Upper lobe of left lung (tissue), 6 donors: ENCODE measurements at regions not wholly inside any gene's neighbourhood (a gene's known extent, or its start where the extent isn't known, plus 50 kb on each side); places are given as distances from the start of the nearest gene placed in this dataset.
A peak's percentile ranks its signal among the peaks of the same experiment; 100 is the strongest.

Source experiments
- ATAC-seq, 2 donors: fragments of 200-7000 bp; cut with Tn5 transposase; one replicate each; pipeline ENCODE4 v1.9.1; 2022; ENCODE audit warnings: mild to moderate bottlenecking in 2 of 2, moderate library complexity in 2 of 2; ENCODE audit not compliant: low FRiP score in 2 of 2
- DNase-seq, 2 donors: peaks; one replicate each; pipeline ENCODE4 v3.0.0-alpha.2; 2019 to 2020
- H3K27ac ChIP-seq, 4 donors: fragments of 200-600 bp; sonication (generic); one replicate each; pipeline ENCODE4 v1.5.1; 2016 to 2019
- H3K27me3 ChIP-seq, 4 donors: fragments of 200-600 bp; sonication (generic); one replicate each; pipeline ENCODE4 v1.5.1; 2017 to 2019
- H3K36me3 ChIP-seq, 4 donors: fragments of 200-600 bp; sonication (generic); one replicate each; pipeline ENCODE4 v1.5.1; 2016 to 2019
- H3K4me1 ChIP-seq, 4 donors: fragments of 200-600 bp; sonication (generic); one replicate each; pipeline ENCODE4 v1.5.1; 2018 to 2019
- H3K4me3 ChIP-seq, 4 donors: fragments of 200-600 bp; sonication (generic); one replicate each; pipeline ENCODE4 v1.5.1; 2017 to 2019; ENCODE audit warnings: mild to moderate bottlenecking in 2 of 4, moderate library complexity in 1 of 4
- H3K9me3 ChIP-seq, 4 donors: fragments of 200-600 bp; sonication (generic); one replicate each; pipeline ENCODE4 v1.5.1; 2018 to 2019
- CTCF ChIP-seq, 6 experiments: fragments of 450-650 bp in 4 of 6; fragments of 200-600 bp in 2 of 6; sonication (generic) in 2 of 6; IDR thresholded peaks; one replicate each; pipeline ENCODE4 v1.5.1; 2016 to 2019; ENCODE audit warnings: antibody characterized with exemption in 6 of 6
- EP300 ChIP-seq, 4 donors: sonication (generic); formaldehyde crosslinking; IDR thresholded peaks; one replicate each; pipeline ENCODE4 v1.5.1; 2017; ENCODE audit warnings: antibody characterized with exemption in 4 of 4, control low read depth in 2 of 4
- POLR2A ChIP-seq, 4 donors: fragments of 450-650 bp; IDR thresholded peaks; one replicate each; pipeline ENCODE4 v1.5.1; 2016 to 2017; ENCODE audit warnings: antibody characterized with exemption in 4 of 4, mild to moderate bottlenecking in 2 of 4
- POLR2AphosphoS5 ChIP-seq, 2 donors: sonication (generic); formaldehyde crosslinking; IDR thresholded peaks; one replicate each; pipeline ENCODE4 v1.5.1; 2017; ENCODE audit warnings: antibody characterized with exemption in 2 of 2
- WGBS, 2 donors: methylation state at CpG; one replicate each; pipeline ENCODE4 v1.1.5; 2017 to 2018; 5-methylcytosine and 5-hydroxymethylcytosine counted together
- donor health status: DM: no; HTN: no; CAD: no; lungs with moderate emphysema.
- donor health status: DM: no; HTN: yes; CAD: no; lungs with severe emphysema.

DNA sequence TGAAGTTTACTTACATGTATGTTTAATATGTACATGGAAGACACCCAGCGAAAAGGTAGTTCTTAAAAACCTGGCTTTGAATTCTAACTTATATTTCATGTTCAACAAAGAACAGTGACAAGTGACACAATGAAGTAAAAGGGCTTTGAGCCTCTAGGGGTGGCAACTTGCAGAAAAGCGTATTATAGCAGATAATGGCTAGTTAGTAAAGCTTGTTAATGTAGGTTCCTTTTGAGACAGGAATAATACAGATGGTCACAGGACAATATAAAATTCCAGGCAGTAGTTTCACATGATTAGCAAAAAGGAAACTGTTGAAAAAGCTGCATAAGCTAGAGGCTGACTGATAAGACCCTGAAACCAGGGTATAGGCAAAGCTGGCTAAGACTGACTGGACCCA lies 132.4 kb upstream of the FTMT start:
- no peak overlapping the region for H3K27ac ChIP-seq
- 82% methylated on average over 2 of the region's 2 CpGs for WGBS, 2 donors
- TF ChIP-seq EP300 (IDR thresholded peaks at IDR 0.05) (no peak), POLR2AphosphoS5 (IDR thresholded peaks at IDR 0.05) (no peak), POLR2A (IDR thresholded peaks at IDR 0.05) (no peak), CTCF (IDR thresholded peaks at IDR 0.05) (no peak)
- no peaks in the 10 kb centered on the region for H3K36me3 ChIP-seq
- no peak for DNase-seq
- no peak for ATAC-seq
- no peaks in the 10 kb centered on the region for H3K9me3 ChIP-seq
- no peak overlapping the region for H3K4me3 ChIP-seq
- H3K4me1 ChIP-seq, result no peaks in the 10 kb centered on the region
- H3K27me3 ChIP-seq, result no peaks in the 10 kb centered on the region

DNA sequence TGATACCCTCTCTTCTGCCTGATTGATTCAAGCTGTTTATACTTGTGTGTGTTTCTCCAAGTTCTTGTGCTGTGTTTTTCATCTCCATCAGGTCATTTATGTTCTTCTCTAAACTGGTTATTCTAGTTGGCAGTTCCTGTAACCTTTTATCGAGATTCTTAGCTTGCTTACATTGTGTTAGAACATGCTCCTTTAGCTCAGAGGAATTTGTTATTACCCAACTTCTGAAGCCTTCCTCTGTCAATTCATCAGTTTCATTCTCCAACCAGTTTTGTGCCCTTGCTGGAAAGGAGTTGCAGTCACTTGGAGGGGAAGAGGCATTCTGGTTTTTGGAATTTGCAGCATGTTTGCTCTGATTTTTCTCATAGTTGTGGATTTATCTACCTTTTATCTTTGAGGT lies 126.2 kb upstream of the FTMT start:
- no peaks in the 10 kb centered on the region for H3K4me1 ChIP-seq
- WGBS, 2 donors, result 21 to 23% methylated on average over 1 of the region's 1 CpG
- H3K27ac ChIP-seq, result peak overlapping the region in 1 of 4 donors; percentile 25
- H3K36me3 ChIP-seq, result no peaks in the 10 kb centered on the region
- no peaks in the 10 kb centered on the region for H3K27me3 ChIP-seq
- TF ChIP-seq POLR2AphosphoS5 (IDR thresholded peaks at IDR 0.05) (no peak), CTCF (IDR thresholded peaks at IDR 0.05) (no peak), EP300 (IDR thresholded peaks at IDR 0.05) (peak in 1 of 4 donors; percentile 76), POLR2A (IDR thresholded peaks at IDR 0.05) (no peak)
- DNase-seq (no peak), ATAC-seq (no peak)
- H3K4me3 ChIP-seq, result no peak overlapping the region
- no peaks in the 10 kb centered on the region for H3K9me3 ChIP-seq

- TF ChIP-seq POLR2AphosphoS5 (IDR thresholded peaks at IDR 0.05), result no peak
- TF ChIP-seq POLR2A (IDR thresholded peaks at IDR 0.05), result no peak
- no peak for TF ChIP-seq CTCF (IDR thresholded peaks at IDR 0.05)
- TF ChIP-seq EP300 (IDR thresholded peaks at IDR 0.05), result no peak
- Histone ChIP-seq H3K36me3 (no peaks in the 10 kb centered on the region), H3K9me3 (no peaks in the 10 kb centered on the region), H3K4me3 (no peak overlapping the region), H3K4me1 (no peaks in the 10 kb centered on the region), H3K27ac (no peak overlapping the region), H3K27me3 (no peaks in the 10 kb centered on the region)
- ATAC-seq (no peak), DNase-seq (no peak)
- WGBS, 2 donors, result 79 to 81% methylated on average over 8 of the region's 8 CpGs
Measured at GRCh38 chr5:121726991-121727390, 124.7 kb upstream of the FTMT start.

DNA sequence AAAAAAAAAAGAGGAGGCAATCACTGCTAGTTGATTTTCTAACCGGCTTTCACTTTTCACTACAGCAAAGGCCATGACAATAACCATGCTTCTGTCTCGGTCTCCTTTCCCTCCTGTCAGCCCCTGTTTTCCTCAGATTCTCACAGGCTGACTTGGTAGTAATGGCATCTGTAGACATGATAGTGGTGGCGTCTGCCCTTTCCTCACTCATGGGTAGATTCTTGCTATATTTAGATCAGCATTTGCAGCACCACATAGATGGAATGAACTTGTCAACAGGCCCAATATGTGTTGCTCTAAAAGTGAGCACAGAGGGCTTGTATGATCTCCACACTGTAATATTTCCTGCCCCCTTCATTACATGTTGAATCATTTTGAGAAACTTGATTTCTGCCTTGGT lies 120.3 kb upstream of the FTMT start:
- no peaks in the 10 kb centered on the region for H3K9me3 ChIP-seq
- ATAC-seq (no peak), DNase-seq (no peak)
- no peak overlapping the region for H3K4me3 ChIP-seq
- no peaks in the 10 kb centered on the region for H3K36me3 ChIP-seq
- 58 to 63% methylated on average over 3 of the region's 3 CpGs for WGBS, 2 donors
- no peak for TF ChIP-seq POLR2AphosphoS5 (IDR thresholded peaks at IDR 0.05)
- no peak for TF ChIP-seq CTCF (IDR thresholded peaks at IDR 0.05)
- TF ChIP-seq POLR2A (IDR thresholded peaks at IDR 0.05), result no peak
- no peak for TF ChIP-seq EP300 (IDR thresholded peaks at IDR 0.05)
- no peaks in the 10 kb centered on the region for H3K4me1 ChIP-seq
- no peak overlapping the region for H3K27ac ChIP-seq
- no peaks in the 10 kb centered on the region for H3K27me3 ChIP-seq

DNA sequence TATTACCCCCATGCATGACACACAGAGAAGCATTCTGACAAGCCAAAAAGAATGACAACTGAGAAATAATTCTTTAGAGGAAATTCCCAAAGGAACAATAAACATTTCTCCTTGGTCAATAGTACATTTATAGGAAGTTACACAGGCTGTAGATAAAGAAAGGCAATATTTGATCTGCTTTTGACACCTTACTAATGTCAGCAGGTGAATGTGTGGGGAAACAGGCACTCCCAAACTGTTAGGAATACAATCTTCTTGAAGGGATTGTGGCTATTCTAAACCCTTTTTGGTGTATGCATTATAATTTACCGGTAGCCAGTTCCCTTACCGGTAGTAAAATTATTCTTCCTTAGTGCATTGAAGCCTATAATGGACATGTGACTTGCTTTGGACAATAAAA lies 116.1 kb upstream of the FTMT start:
- H3K9me3 ChIP-seq, result no peaks in the 10 kb centered on the region
- H3K36me3 ChIP-seq, result no peaks in the 10 kb centered on the region
- peak in 1 of 4 donors; percentile 60 for TF ChIP-seq EP300 (IDR thresholded peaks at IDR 0.05)
- TF ChIP-seq CTCF (IDR thresholded peaks at IDR 0.05), result no peak
- TF ChIP-seq POLR2A (IDR thresholded peaks at IDR 0.05), result no peak
- TF ChIP-seq POLR2AphosphoS5 (IDR thresholded peaks at IDR 0.05), result no peak
- H3K27ac ChIP-seq, result no peak overlapping the region
- H3K4me1 ChIP-seq, result no peaks in the 10 kb centered on the region
- DNase-seq (no peak), ATAC-seq (no peak)
- H3K27me3 ChIP-seq, result no peaks in the 10 kb centered on the region
- WGBS, 2 donors, result 80 to 96% methylated on average over 2 of the region's 2 CpGs
- no peak overlapping the region for H3K4me3 ChIP-seq
